ENCODE measurements at regions not wholly inside any gene's neighbourhood (a gene's known extent, or its start where the extent isn't known, plus 50 kb on each side); places are given as distances from the start of the nearest gene placed in this dataset.

GRCh38 chr10:3551761-3552160 lies 233.2 kb downstream of the KLF6 start:
- TF ChIP-seq POLR2A (IDR thresholded peaks at IDR 0.05; ENCODE audit: low read depth, low read length), result no peak
- TF ChIP-seq POLR2AphosphoS5 (IDR thresholded peaks at IDR 0.05; ENCODE audit: low read depth, low read length), result no peak

All from GM12892 (cell line).